RWPE2 (cell line): ENCODE measurements at regions not wholly inside any gene's neighbourhood (a gene's known extent, or its start where the extent isn't known, plus 50 kb on each side); places are given as distances from the start of the nearest gene placed in this dataset.

Experiments used
- ATAC-seq: fragments of 200-7000 bp; cut with Tn5 transposase; 3 replicates; pipeline ENCODE4 v1.9.1; 2021; ENCODE audit warnings: low read depth
- DNase-seq: peaks from one replicate; pipeline ENCODE4 v3.0.0-alpha.2; 2020; ENCODE audit warnings: low spot score
- H3K27ac ChIP-seq: fragments of 450-650 bp; 2 replicates; pipeline ENCODE4 v1.5.1; 2017; ENCODE audit warnings: mild to moderate bottlenecking; ENCODE audit not compliant: poor library complexity, severe bottlenecking
- H3K27me3 ChIP-seq: fragments of 250-450 bp; sonication (Bioruptor Pico); 2 replicates; pipeline ENCODE4 v1.5.1; 2021; ENCODE audit warnings: mild to moderate bottlenecking, moderate library complexity; ENCODE audit not compliant: insufficient read depth, poor library complexity, severe bottlenecking
- H3K36me3 ChIP-seq: fragments of 250-450 bp; sonication (Bioruptor Pico); 2 replicates; pipeline ENCODE4 v1.5.1; 2020; ENCODE audit warnings: low read depth, mild to moderate bottlenecking, moderate library complexity
- H3K4me1 ChIP-seq: fragments of 250-450 bp; sonication (Bioruptor Pico); 2 replicates; pipeline ENCODE4 v1.5.1; 2021; ENCODE audit warnings: mild to moderate bottlenecking, moderate library complexity; ENCODE audit not compliant: insufficient read depth, poor library complexity, severe bottlenecking
- H3K4me3 ChIP-seq: fragments of 250-450 bp; sonication (Bioruptor Pico); 2 replicates; pipeline ENCODE4 v1.5.1; 2021; ENCODE audit warnings: mild to moderate bottlenecking, moderate library complexity; ENCODE audit not compliant: severe bottlenecking
- H3K9me3 ChIP-seq: fragments of 250-450 bp; sonication (Bioruptor Pico); 2 replicates; pipeline ENCODE4 v1.5.1; 2021; ENCODE audit warnings: mild to moderate bottlenecking, moderate library complexity; ENCODE audit not compliant: severe bottlenecking
- TF ChIP-seq, protein P1 (sequence below): fragments of 450-650 bp; IDR thresholded peaks from one replicate; pipeline ENCODE4 v1.5.1; 2017; ENCODE audit warnings: mild to moderate bottlenecking, moderate library complexity; ENCODE audit not compliant: poor library complexity, severe bottlenecking

DNA sequence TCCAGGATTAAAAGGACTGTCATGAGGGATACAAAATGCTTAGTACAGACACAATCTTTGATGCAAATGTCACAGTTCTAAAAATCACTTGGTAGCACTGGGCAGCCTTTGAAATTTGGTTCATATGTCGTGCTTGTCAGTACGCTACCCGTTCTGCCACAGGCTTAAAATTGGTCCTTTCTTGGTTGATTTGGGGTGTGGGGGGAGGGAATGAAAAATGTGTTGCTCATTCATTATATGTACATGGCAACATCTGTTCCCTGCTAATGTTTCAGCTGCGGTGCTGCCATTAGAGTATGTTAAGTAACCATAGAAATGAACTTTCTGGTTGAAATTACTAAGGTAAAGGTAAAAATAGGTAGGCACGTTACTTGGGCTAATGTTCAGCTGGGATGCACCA lies 155.4 kb upstream of the ARHGAP5 start:
- H3K27me3 ChIP-seq, result no peaks in the 10 kb centered on the region
- no peak overlapping the region for H3K27ac ChIP-seq
- H3K4me3 ChIP-seq, result no peak overlapping the region
- no peaks in the 10 kb centered on the region for H3K9me3 ChIP-seq
- ATAC-seq (no peak), DNase-seq (no peak)
- H3K36me3 ChIP-seq, result no peaks in the 10 kb centered on the region
- peaks cover 4% of the 10 kb centered on the region for H3K4me1 ChIP-seq
- TF ChIP-seq, protein P1, sequence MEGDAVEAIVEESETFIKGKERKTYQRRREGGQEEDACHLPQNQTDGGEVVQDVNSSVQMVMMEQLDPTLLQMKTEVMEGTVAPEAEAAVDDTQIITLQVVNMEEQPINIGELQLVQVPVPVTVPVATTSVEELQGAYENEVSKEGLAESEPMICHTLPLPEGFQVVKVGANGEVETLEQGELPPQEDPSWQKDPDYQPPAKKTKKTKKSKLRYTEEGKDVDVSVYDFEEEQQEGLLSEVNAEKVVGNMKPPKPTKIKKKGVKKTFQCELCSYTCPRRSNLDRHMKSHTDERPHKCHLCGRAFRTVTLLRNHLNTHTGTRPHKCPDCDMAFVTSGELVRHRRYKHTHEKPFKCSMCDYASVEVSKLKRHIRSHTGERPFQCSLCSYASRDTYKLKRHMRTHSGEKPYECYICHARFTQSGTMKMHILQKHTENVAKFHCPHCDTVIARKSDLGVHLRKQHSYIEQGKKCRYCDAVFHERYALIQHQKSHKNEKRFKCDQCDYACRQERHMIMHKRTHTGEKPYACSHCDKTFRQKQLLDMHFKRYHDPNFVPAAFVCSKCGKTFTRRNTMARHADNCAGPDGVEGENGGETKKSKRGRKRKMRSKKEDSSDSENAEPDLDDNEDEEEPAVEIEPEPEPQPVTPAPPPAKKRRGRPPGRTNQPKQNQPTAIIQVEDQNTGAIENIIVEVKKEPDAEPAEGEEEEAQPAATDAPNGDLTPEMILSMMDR, result no peak

DNA sequence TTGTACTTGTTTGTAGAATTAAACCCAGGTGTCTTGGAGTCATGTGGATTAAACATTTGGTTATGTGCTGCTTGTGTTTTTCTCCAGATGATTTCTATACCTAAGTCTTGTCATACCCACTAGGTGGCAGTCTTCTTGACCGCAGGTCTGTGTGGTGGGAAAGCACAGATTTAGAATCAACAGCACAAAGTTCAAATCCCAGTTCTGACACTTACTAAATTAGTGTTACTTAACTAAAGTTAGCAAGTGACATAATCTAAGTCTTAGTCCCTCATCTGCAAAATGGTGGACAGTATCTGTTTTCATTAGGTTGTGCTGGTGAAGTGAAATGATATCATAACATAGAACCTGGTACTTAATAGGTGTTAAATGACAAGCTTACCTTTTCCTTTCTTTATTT lies 151.0 kb upstream of the ARHGAP5 start:
- ATAC-seq (no peak), DNase-seq (no peak)
- Histone ChIP-seq H3K4me1 (peaks cover 20% of the 10 kb centered on the region), H3K27ac (peak overlapping the region; percentile 76), H3K36me3 (no peaks in the 10 kb centered on the region), H3K27me3 (no peaks in the 10 kb centered on the region), H3K4me3 (no peak overlapping the region), H3K9me3 (no peaks in the 10 kb centered on the region)
- TF ChIP-seq, protein P1, result peak; percentile 74

DNA sequence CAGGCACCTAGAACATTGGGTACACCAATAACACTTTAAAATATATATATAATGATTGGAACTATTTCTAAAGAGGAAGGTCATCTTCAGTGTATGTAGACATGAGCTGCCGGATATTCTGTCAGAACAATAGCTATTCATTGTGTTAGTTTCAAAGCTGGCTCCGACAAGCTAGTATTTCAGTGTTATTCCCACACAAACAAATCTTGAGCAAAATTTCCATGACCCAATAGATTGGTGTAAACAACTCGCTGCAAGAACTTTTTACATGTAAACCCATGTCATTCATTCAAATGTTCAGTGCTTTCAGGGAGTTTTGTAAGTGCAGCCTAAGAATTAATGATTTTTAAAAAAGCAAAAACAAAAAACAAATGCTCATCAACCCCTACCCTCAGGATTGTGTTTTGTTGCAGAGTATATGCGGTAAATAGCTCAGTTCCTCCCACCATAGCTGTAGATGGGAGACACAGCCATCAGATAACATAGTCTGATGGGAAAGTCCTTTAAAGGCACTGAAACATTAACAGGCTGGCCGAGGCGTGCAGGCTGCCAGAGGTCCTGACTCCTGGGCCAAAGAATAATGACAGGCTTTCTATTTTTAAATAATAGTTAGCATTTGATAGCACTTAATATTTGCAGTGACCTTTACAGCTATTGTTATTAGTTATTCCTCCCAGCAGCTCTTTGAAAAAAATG lies 150.3 kb upstream of the ARHGAP5 start:
- peaks cover 20% of the 10 kb centered on the region for H3K4me1 ChIP-seq
- no peak for DNase-seq
- no peak overlapping the region for H3K4me3 ChIP-seq
- TF ChIP-seq, protein P1, result no peak
- H3K27ac ChIP-seq, result peak overlapping the region; percentile 76
- no peaks in the 10 kb centered on the region for H3K9me3 ChIP-seq
- no peaks in the 10 kb centered on the region for H3K27me3 ChIP-seq
- ATAC-seq, result peak; percentile 2; the same call in 2 of the 3 replicates
- no peaks in the 10 kb centered on the region for H3K36me3 ChIP-seq

DNA sequence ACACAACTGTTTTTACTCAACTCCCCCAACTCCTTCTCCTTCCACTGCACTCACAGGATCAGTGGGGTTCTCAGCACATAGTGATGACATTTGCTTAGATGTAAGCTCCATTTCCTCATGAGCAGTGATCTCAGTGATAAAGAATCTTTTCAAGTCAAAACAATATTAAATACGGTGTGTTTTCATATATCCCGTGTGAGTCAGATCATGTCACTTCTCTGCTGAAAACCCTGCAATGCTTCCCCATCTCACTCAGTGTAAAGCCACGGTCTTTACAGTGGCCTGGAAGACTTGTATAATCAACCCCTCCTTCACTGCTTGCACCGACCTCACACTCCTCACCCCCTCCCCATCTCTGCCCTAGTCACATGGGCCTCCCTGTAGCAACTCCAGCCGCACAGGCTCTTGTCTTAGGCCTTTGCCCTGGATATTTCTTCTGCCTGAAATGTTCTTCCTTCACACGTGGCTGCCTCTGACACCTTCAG lies 149.7 kb upstream of the ARHGAP5 start:
- no peaks in the 10 kb centered on the region for H3K27me3 ChIP-seq
- TF ChIP-seq, protein P1, result no peak
- H3K4me3 ChIP-seq, result no peak overlapping the region
- H3K36me3 ChIP-seq, result no peaks in the 10 kb centered on the region
- peaks cover 20% of the 10 kb centered on the region for H3K4me1 ChIP-seq
- H3K27ac ChIP-seq, result peak overlapping the region; percentile 76
- DNase-seq (no peak), ATAC-seq (peak; percentile 98)
- no peaks in the 10 kb centered on the region for H3K9me3 ChIP-seq

DNA sequence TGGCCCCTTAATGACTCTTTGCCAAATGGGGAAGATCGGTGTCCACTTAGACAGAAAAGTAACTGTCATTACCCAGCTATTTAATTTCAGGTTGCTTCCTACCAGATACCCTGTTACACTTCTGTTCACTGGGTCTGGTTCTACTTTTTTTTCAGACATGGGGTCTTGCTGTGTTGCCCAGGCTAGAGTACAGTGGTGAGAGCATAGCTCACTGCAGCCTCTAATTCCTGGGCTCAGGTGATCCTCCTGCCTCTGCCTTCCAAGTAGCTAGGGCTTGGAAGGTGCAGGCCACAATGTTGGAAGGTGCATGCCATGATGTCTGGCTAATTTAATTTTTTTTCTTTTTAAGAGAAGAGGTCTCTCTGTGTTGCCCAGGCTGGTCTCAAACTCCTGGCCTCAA lies 147.0 kb upstream of the ARHGAP5 start:
- Histone ChIP-seq H3K36me3 (no peaks in the 10 kb centered on the region), H3K9me3 (no peaks in the 10 kb centered on the region), H3K27ac (peak overlapping the region; percentile 22), H3K4me3 (no peak overlapping the region), H3K27me3 (no peaks in the 10 kb centered on the region), H3K4me1 (peaks cover 37% of the 10 kb centered on the region)
- no peak for DNase-seq
- ATAC-seq, result no peak
- TF ChIP-seq, protein P1, result no peak
